Keratinocyte (primary cell): ENCODE measurements at regions not wholly inside any gene's neighbourhood (a gene's known extent, or its start where the extent isn't known, plus 50 kb on each side); places are given as distances from the start of the nearest gene placed in this dataset.

ENCODE experiments used
- EZH2 ChIP-seq: IDR thresholded peaks from one replicate; pipeline ENCODE4 v1.6.1; 2012; ENCODE audit warnings: inconsistent platforms, mild to moderate bottlenecking, low read length, moderate library complexity
- TF ChIP-seq, protein P1 (sequence below), 3 experiments: IDR thresholded peaks in 1 of 3; conservative IDR thresholded peaks in 1 of 3; optimal IDR thresholded peaks in 1 of 3; 2 replicates in 2 of 3; 3 replicates in 1 of 3; pipeline versions ENCODE3 to v1.5.1; 2011; ENCODE audit warnings: low read length in 3 of 3, mild to moderate bottlenecking in 3 of 3, moderate library complexity in 2 of 3, control low read depth in 1 of 3, inconsistent platforms in 1 of 3; ENCODE audit not compliant: insufficient read depth in 2 of 3; ENCODE audit errors: extremely low read depth in 1 of 3

DNA sequence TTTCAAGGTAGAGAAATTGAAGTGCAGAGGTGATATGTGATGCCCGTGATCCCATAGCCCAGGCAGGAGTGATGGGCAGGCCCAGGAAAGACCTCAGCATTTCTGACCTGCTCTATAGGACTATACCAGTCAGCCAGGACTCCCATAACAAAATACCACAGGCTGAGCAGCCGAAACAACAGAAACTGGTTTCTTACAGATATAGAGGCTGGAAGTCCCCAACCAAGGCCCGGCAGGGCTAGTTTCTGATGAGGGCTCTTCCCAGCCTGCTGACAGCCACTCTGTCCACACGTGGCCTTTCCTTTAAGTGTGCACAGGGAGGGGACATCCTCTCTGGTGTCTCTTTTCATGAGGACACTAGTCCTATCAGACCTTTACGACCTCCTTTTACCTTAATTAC lies 104.2 kb upstream of the AGAP1 start:
- TF ChIP-seq, protein P1, sequence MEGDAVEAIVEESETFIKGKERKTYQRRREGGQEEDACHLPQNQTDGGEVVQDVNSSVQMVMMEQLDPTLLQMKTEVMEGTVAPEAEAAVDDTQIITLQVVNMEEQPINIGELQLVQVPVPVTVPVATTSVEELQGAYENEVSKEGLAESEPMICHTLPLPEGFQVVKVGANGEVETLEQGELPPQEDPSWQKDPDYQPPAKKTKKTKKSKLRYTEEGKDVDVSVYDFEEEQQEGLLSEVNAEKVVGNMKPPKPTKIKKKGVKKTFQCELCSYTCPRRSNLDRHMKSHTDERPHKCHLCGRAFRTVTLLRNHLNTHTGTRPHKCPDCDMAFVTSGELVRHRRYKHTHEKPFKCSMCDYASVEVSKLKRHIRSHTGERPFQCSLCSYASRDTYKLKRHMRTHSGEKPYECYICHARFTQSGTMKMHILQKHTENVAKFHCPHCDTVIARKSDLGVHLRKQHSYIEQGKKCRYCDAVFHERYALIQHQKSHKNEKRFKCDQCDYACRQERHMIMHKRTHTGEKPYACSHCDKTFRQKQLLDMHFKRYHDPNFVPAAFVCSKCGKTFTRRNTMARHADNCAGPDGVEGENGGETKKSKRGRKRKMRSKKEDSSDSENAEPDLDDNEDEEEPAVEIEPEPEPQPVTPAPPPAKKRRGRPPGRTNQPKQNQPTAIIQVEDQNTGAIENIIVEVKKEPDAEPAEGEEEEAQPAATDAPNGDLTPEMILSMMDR (optimal IDR thresholded peaks at IDR 0.05 in 1 of 3, IDR thresholded peaks at IDR 0.05 in 1 of 3, conservative IDR thresholded peaks at IDR 0.05 in 1 of 3; ENCODE audit: extremely low read depth in 1 of 3, insufficient read depth in 2 of 3, low read length in 3 of 3): no peak
- TF ChIP-seq EZH2: no peak
